PC-9 (cell line): ENCODE measurements at regions not wholly inside any gene's neighbourhood (a gene's known extent, or its start where the extent isn't known, plus 50 kb on each side); places are given as distances from the start of the nearest gene placed in this dataset.

Experiments used
- BruUV-seq: library from RNA; stranded (reverse); fragments of 400-500 nt; replicated peaks from 2 replicates; lab custom pipeline; 2021; lab: Mats Ljungman, UMichigan
- CTCF ChIA-PET: fragments of 300-600 bp; sonication (Branson Sonifier 250); formaldehyde crosslinking; loops from one replicate; lab custom pipeline; 2022; ENCODE audit warnings: antibody characterized with exemption; lab: Charles Lee
- POLR2A ChIA-PET: fragments of 300-600 bp; sonication (Branson Sonifier 250); formaldehyde crosslinking; loops from one replicate; lab custom pipeline; 2022; ENCODE audit warnings: antibody characterized with exemption; ENCODE audit not compliant: unreplicated experiment; lab: Charles Lee
- DNase-seq, 2 experiments: peaks; one replicate each; pipeline versions ENCODE4 v3.0.0 to v3.0.0-alpha.2; 2015 to 2022; ENCODE audit warnings: mixed read lengths in 1 of 2
- H2AFZ ChIP-seq: fragments of 200-600 bp; sonication (generic); 2 replicates; pipeline ENCODE4 v1.8.1; 2017; ENCODE audit warnings: antibody characterized with exemption
- H3F3A ChIP-seq: fragments of 200-600 bp; sonication (generic); 2 replicates; pipeline ENCODE4 v1.8.1; 2017; ENCODE audit warnings: antibody characterized with exemption, mild to moderate bottlenecking, low read depth; ENCODE audit not compliant: insufficient read depth
- H3K27ac ChIP-seq: fragments of 200-600 bp; sonication (generic); 2 replicates; pipeline ENCODE4 v1.6.1; 2016; ENCODE audit warnings: mixed run types
- H3K27me3 ChIP-seq: fragments of 200-600 bp; sonication (generic); 2 replicates; pipeline ENCODE4 v1.6.1; 2016; ENCODE audit warnings: low read depth, mixed run types; ENCODE audit not compliant: insufficient read depth
- H3K36me3 ChIP-seq: fragments of 200-600 bp; sonication (generic); 2 replicates; pipeline ENCODE4 v1.6.1; 2016; ENCODE audit warnings: low read depth, mixed run types
- H3K4me1 ChIP-seq: fragments of 200-600 bp; sonication (generic); replicated peaks from 2 replicates; pipeline ENCODE4 v1.6.1; 2016; ENCODE audit warnings: mixed run types; ENCODE audit not compliant: insufficient read depth
- H3K4me2 ChIP-seq: fragments of 200-600 bp; sonication (generic); 2 replicates; pipeline ENCODE4 v1.6.1; 2017; ENCODE audit warnings: mixed run types
- H3K4me3 ChIP-seq: fragments of 200-600 bp; sonication (generic); 2 replicates; pipeline ENCODE4 v1.6.1; 2016; ENCODE audit warnings: mixed run types
- H3K79me2 ChIP-seq: fragments of 200-600 bp; sonication (generic); 2 replicates; pipeline ENCODE4 v1.6.1; 2017; ENCODE audit warnings: low read depth, mixed run types
- H3K9me2 ChIP-seq: fragments of 200-600 bp; sonication (generic); 2 replicates; pipeline ENCODE4 v1.8.1; 2017; ENCODE audit warnings: mild to moderate bottlenecking; ENCODE audit not compliant: insufficient read depth
- H3K9me3 ChIP-seq: fragments of 200-600 bp; sonication (generic); 2 replicates; pipeline ENCODE4 v1.8.1; 2016; ENCODE audit warnings: low read depth; ENCODE audit not compliant: insufficient read depth
- H4K20me1 ChIP-seq: fragments of 200-600 bp; sonication (generic); 2 replicates; pipeline ENCODE4 v1.8.1; 2017; ENCODE audit not compliant: insufficient read depth
- EZH2 ChIP-seq: fragments of 200-600 bp; sonication (generic); IDR thresholded peaks from 2 replicates; pipeline ENCODE4 v1.8.0; 2017; ENCODE audit warnings: antibody characterized with exemption, low read depth
- intact Hi-C: fragments of 100-400 bp; cut with micrococcal nuclease; formaldehyde crosslinking; loops from one replicate; pipeline ENCODE4 v1.10.0; 2022; ENCODE audit not compliant: unreplicated experiment
- TF ChIP-seq, protein P1 (sequence below): fragments of 200-600 bp; sonication (generic); conservative IDR thresholded peaks from 2 replicates; pipeline ENCODE4 v1.6.1; 2017; ENCODE audit warnings: mixed run types, antibody characterized with exemption, mild to moderate bottlenecking, moderate library complexity

DNA sequence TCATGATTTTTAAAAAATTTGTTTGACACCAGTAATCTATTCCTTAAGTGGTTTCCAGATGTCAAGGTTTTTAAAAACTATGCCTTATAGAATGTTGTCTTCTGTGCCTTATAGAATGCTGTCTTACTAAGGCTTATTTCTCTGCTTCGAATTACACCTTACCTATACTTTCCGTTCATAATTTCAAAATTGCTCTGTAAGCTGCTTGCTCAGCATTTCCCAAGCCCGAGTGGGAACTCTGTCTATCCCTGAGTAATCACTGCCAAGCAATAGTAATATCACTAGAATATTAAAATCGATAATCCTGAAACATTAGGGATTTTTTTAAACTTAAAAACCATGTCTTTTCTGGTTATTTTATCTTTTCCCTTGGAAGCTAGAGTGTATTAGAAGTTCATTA is 376.3 kb downstream of the PIK3R1 start:
- ChIA-PET POLR2A (interaction anchor here (0.6 kb wide), 1 partner anchor 86 kb away, joined by 4 read pairs; no protein-coding TSS in a partner anchor), CTCF (no interaction called here)
- Histone ChIP-seq H3K4me2 (no peak overlapping the region), H3F3A (no peaks in the 10 kb centered on the region), H3K27ac (no peak overlapping the region), H4K20me1 (no peaks in the 10 kb centered on the region), H3K9me2 (no peaks in the 10 kb centered on the region), H3K9me3 (no peaks in the 10 kb centered on the region), H3K27me3 (no peaks in the 10 kb centered on the region), H3K4me3 (no peak overlapping the region), H3K36me3 (no peaks in the 10 kb centered on the region), H3K4me1 (no peaks in the 10 kb centered on the region), H2AFZ (no peak overlapping the region), H3K79me2 (no peaks in the 10 kb centered on the region)
- TF ChIP-seq, protein P1, sequence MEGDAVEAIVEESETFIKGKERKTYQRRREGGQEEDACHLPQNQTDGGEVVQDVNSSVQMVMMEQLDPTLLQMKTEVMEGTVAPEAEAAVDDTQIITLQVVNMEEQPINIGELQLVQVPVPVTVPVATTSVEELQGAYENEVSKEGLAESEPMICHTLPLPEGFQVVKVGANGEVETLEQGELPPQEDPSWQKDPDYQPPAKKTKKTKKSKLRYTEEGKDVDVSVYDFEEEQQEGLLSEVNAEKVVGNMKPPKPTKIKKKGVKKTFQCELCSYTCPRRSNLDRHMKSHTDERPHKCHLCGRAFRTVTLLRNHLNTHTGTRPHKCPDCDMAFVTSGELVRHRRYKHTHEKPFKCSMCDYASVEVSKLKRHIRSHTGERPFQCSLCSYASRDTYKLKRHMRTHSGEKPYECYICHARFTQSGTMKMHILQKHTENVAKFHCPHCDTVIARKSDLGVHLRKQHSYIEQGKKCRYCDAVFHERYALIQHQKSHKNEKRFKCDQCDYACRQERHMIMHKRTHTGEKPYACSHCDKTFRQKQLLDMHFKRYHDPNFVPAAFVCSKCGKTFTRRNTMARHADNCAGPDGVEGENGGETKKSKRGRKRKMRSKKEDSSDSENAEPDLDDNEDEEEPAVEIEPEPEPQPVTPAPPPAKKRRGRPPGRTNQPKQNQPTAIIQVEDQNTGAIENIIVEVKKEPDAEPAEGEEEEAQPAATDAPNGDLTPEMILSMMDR, result no peak
- no peak for TF ChIP-seq EZH2
- no TSS peak for BruUV-seq
- intact Hi-C loops, result no loop called here
- no peak for DNase-seq

- Histone ChIP-seq H4K20me1 (no peaks in the 10 kb centered on the region), H3K27me3 (no peaks in the 10 kb centered on the region), H3K4me2 (no peak overlapping the region), H3K27ac (no peak overlapping the region), H3K79me2 (no peaks in the 10 kb centered on the region), H3K4me3 (no peak overlapping the region), H3K36me3 (no peaks in the 10 kb centered on the region), H3K9me3 (no peaks in the 10 kb centered on the region), H2AFZ (no peak overlapping the region), H3K4me1 (no peaks in the 10 kb centered on the region), H3K9me2 (no peaks in the 10 kb centered on the region), H3F3A (no peaks in the 10 kb centered on the region)
- intact Hi-C loops, result no loop called here
- ChIA-PET POLR2A (no interaction called here), CTCF (no interaction called here)
- no peak for DNase-seq
- BruUV-seq, result no TSS peak
- TF ChIP-seq, protein P1, result no peak
- TF ChIP-seq EZH2, result no peak
Observed at GRCh38 chr5:68592351-68592750, 376.8 kb downstream of the PIK3R1 start.

DNA sequence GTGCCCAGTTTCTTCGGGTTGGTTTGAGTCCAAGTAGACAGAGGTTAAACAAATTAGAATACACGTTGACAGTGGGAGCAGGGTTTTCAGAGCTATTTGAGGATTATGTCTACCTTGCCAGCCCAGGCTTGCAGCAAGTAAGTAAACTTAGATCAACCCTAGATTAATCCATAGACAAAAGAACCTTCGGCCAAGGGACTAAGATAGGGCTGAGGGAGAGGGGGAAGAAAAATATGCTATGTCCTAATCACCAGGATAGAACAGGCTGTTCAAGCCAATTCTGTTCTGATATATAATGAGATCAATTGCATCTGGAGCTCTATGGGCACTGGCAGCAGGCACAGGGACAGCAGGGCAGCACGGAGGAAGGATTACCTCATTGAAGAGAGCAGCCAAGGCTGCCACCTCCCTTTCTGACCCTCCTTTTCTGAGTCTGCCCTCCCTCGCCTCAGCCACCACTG is 377.7 kb downstream of the PIK3R1 start:
- no TSS peak for BruUV-seq
- H3K9me2 ChIP-seq, result no peaks in the 10 kb centered on the region

More for the DNA sequence above, 377.7 kb downstream of the PIK3R1 start:
- Histone ChIP-seq H3K9me3 (no peaks in the 10 kb centered on the region), H2AFZ (no peak overlapping the region), H3K27ac (no peak overlapping the region), H4K20me1 (no peaks in the 10 kb centered on the region), H3K27me3 (no peaks in the 10 kb centered on the region), H3K79me2 (no peaks in the 10 kb centered on the region), H3F3A (no peaks in the 10 kb centered on the region), H3K4me1 (no peaks in the 10 kb centered on the region), H3K4me3 (no peak overlapping the region), H3K4me2 (no peak overlapping the region), H3K36me3 (no peaks in the 10 kb centered on the region)
- DNase-seq, result peak in 1 of 2 experiments; percentile 0
- TF ChIP-seq EZH2, result no peak
- TF ChIP-seq, protein P1, result no peak
- CTCF ChIA-PET, result no interaction called here
- POLR2A ChIA-PET, result no interaction called here
- intact Hi-C loops, result no loop called here
